Stomach (tissue), 8 donors: ENCODE measurements at regions not wholly inside any gene's neighbourhood (a gene's known extent, or its start where the extent isn't known, plus 50 kb on each side); places are given as distances from the start of the nearest gene placed in this dataset.

ENCODE experiments used
- DNase-seq, 2 donors: peaks; one replicate each; pipeline versions ENCODE4 v3.0.0 to v3.0.0-alpha.2; 2013 to 2019
- H3K27ac ChIP-seq, 5 donors: fragments of 200-600 bp in 4 of 5; sonication (generic) in 4 of 5; one replicate each; pipeline ENCODE4 v1.5.1; 2013 to 2019; ENCODE audit warnings: mild to moderate bottlenecking in 1 of 5, moderate library complexity in 1 of 5
- H3K27me3 ChIP-seq, 3 donors: fragments of 200-600 bp; sonication (generic); one replicate each; pipeline ENCODE4 v1.5.1; 2017 to 2019; ENCODE audit warnings: mixed run types in 1 of 3
- H3K36me3 ChIP-seq, 4 donors: fragments of 200-600 bp; sonication (generic); 1 replicate in 3 of 4; 2 replicates in 1 of 4; pipeline ENCODE4 v1.5.1; 2016 to 2019
- H3K4me1 ChIP-seq, 4 donors: fragments of 200-600 bp; sonication (generic); one replicate each; pipeline ENCODE4 v1.5.1; 2016 to 2019
- H3K4me3 ChIP-seq, 4 donors: fragments of 200-600 bp; sonication (generic) in 3 of 4; one replicate each; pipeline ENCODE4 v1.5.1; 2016 to 2019; ENCODE audit warnings: mild to moderate bottlenecking in 1 of 4
- H3K9me3 ChIP-seq, 4 donors: fragments of 200-600 bp; sonication (generic); one replicate each; pipeline ENCODE4 v1.5.1; 2016 to 2019
- CTCF ChIP-seq, 7 experiments: fragments of 450-650 bp in 4 of 7; fragments of 200-600 bp in 3 of 7; sonication (generic) in 3 of 7; IDR thresholded peaks; one replicate each; pipeline ENCODE4 v1.5.1; 2016 to 2019; ENCODE audit warnings: antibody characterized with exemption in 7 of 7, control low read depth in 2 of 7, mild to moderate bottlenecking in 1 of 7
- EP300 ChIP-seq: sonication (generic); formaldehyde crosslinking; IDR thresholded peaks from one replicate; pipeline ENCODE4 v1.6.1; 2017; ENCODE audit warnings: antibody characterized with exemption
- POLR2A ChIP-seq, 4 donors: fragments of 450-650 bp; IDR thresholded peaks; one replicate each; pipeline ENCODE4 v1.6.1; 2016; ENCODE audit warnings: antibody characterized with exemption in 4 of 4, control low read depth in 2 of 4, mild to moderate bottlenecking in 1 of 4, moderate library complexity in 1 of 4
- POLR2AphosphoS5 ChIP-seq, 3 donors: sonication (generic); formaldehyde crosslinking; IDR thresholded peaks; one replicate each; pipeline ENCODE4 v1.6.1; 2016; ENCODE audit warnings: antibody characterized with exemption in 3 of 3
- WGBS, 5 donors: extraction: QIAGEN DNeasy Blood & Tissue Kit in 3 of 5; methylation state at CpG; one replicate each; pipeline versions ENCODE4 v1.1.5 to v1.1.7; 2013 to 2018; 5-methylcytosine and 5-hydroxymethylcytosine counted together
- intact Hi-C: fragments of 100-400 bp; cut with DNase I; formaldehyde crosslinking; loops from one replicate; pipeline ENCODE4 v1.15.1; 2023; ENCODE audit warnings: low total_unique reads
- donor health status: healthy with polysubstance abuse.
- donor health status: Bipolar disorder and iron deficiency.
- donor health status: healthy.

- Histone ChIP-seq H3K36me3 (no peaks in the 10 kb centered on the region), H3K4me3 (no peak overlapping the region)
Observed at GRCh38 chr16:73846356-73846755, 450.3 kb upstream of the PSMD7 start.

GRCh38 chr16:73846007-73846330, 450.6 kb upstream of the PSMD7 start:
- no peak for DNase-seq
- Histone ChIP-seq H3K27ac (no peak overlapping the region), H3K4me3 (no peak overlapping the region), H3K4me1 (no peaks in the 10 kb centered on the region), H3K27me3 (no peaks in the 10 kb centered on the region), H3K36me3 (no peaks in the 10 kb centered on the region), H3K9me3 (no peaks in the 10 kb centered on the region)
- no peak for TF ChIP-seq POLR2AphosphoS5 (IDR thresholded peaks at IDR 0.05)
- no peak for TF ChIP-seq CTCF (IDR thresholded peaks at IDR 0.05)
- no peak for TF ChIP-seq POLR2A (IDR thresholded peaks at IDR 0.05)
- no peak for TF ChIP-seq EP300
- intact Hi-C loops: no loop called here
- 86 to 93% (median 91%) methylated on average over 3 of the region's 3 CpGs for WGBS, 5 donors

More at GRCh38 chr16:73846356-73846755, 450.3 kb upstream of the PSMD7 start:
- Histone ChIP-seq H3K27me3 (no peaks in the 10 kb centered on the region), H3K4me1 (no peaks in the 10 kb centered on the region), H3K9me3 (no peaks in the 10 kb centered on the region), H3K27ac (no peak overlapping the region)
- intact Hi-C loops: no loop called here
- no peak for TF ChIP-seq POLR2A (IDR thresholded peaks at IDR 0.05)
- TF ChIP-seq POLR2AphosphoS5 (IDR thresholded peaks at IDR 0.05): no peak
- no peak for TF ChIP-seq CTCF (IDR thresholded peaks at IDR 0.05)
- no peak for TF ChIP-seq EP300
- 65 to 74% (median 68%) methylated on average over 7 of the region's 7 CpGs for WGBS, 5 donors
- DNase-seq: peak in 1 of 2 donors; percentile 14

GRCh38 chr16:73845238-73846006, 451.2 kb upstream of the PSMD7 start:
- TF ChIP-seq POLR2A (IDR thresholded peaks at IDR 0.05): no peak
- no peak for TF ChIP-seq EP300
- no peak for TF ChIP-seq POLR2AphosphoS5 (IDR thresholded peaks at IDR 0.05)
- no peak for TF ChIP-seq CTCF (IDR thresholded peaks at IDR 0.05)
- intact Hi-C loops: no loop called here
- no peak overlapping the region for H3K27ac ChIP-seq
- no peak for DNase-seq
- WGBS, 5 donors: 59 to 67% (median 64%) methylated on average over 7 of the region's 7 CpGs
- H3K27me3 ChIP-seq: no peaks in the 10 kb centered on the region
- no peaks in the 10 kb centered on the region for H3K9me3 ChIP-seq
- no peaks in the 10 kb centered on the region for H3K4me1 ChIP-seq
- H3K36me3 ChIP-seq: no peaks in the 10 kb centered on the region
- no peak overlapping the region for H3K4me3 ChIP-seq

- DNase-seq: no peak
- H3K27ac ChIP-seq: no peak overlapping the region
- intact Hi-C loops: no loop called here
- WGBS, 5 donors: 69 to 85% (median 80%) methylated on average over 4 of the region's 4 CpGs
- no peak overlapping the region for H3K4me3 ChIP-seq
- H3K9me3 ChIP-seq: peaks cover 0 to 10% (median 0%) of the 10 kb centered on the region in 4 donors
- H3K36me3 ChIP-seq: no peaks in the 10 kb centered on the region
- no peaks in the 10 kb centered on the region for H3K27me3 ChIP-seq
- TF ChIP-seq EP300: no peak
- no peak for TF ChIP-seq POLR2A (IDR thresholded peaks at IDR 0.05)
- TF ChIP-seq CTCF (IDR thresholded peaks at IDR 0.05): no peak
- no peak for TF ChIP-seq POLR2AphosphoS5 (IDR thresholded peaks at IDR 0.05)
- H3K4me1 ChIP-seq: no peaks in the 10 kb centered on the region
Observed at GRCh38 chr16:73840728-73841127, 455.9 kb upstream of the PSMD7 start.
